Neural cell (in vitro differentiated cells): ENCODE measurements at regions not wholly inside any gene's neighbourhood (a gene's known extent, or its start where the extent isn't known, plus 50 kb on each side); places are given as distances from the start of the nearest gene placed in this dataset.

Experiments
- H2AFZ ChIP-seq: fragments of 200-600, 300-800 bp; sonication (generic), shearing (Covaris generic); 2 replicates; pipeline ENCODE4 v1.6.0; 2014; ENCODE audit warnings: low read depth, mild to moderate bottlenecking, antibody characterized with exemption, low read length, moderate library complexity
- H3F3A ChIP-seq: fragments of 200-600 bp; shearing (Covaris generic); 2 replicates; pipeline ENCODE4 v1.6.1; 2016; ENCODE audit warnings: mild to moderate bottlenecking, moderate library complexity, mixed read lengths, antibody characterized with exemption, low read length; ENCODE audit not compliant: insufficient read depth, poor library complexity, severe bottlenecking
- H3K27ac ChIP-seq: fragments of 200-600, 300-800 bp; sonication (generic), shearing (Covaris generic); 2 replicates; pipeline ENCODE4 v1.5.1; 2014; ENCODE audit warnings: mild to moderate bottlenecking, low read length, moderate library complexity
- H3K27me3 ChIP-seq: fragments of 300-800, 200-600 bp; sonication (generic), shearing (Covaris generic); 2 replicates; pipeline ENCODE4 v1.6.0; 2014; ENCODE audit warnings: mild to moderate bottlenecking, low read depth, low read length, moderate library complexity; ENCODE audit not compliant: insufficient read depth
- H3K36me3 ChIP-seq: fragments of 300-800, 200-600 bp; sonication (generic), shearing (Covaris generic); 2 replicates; pipeline ENCODE4 v1.5.1; 2014; ENCODE audit warnings: mild to moderate bottlenecking, antibody characterized with exemption, low read length, moderate library complexity; ENCODE audit not compliant: insufficient read depth
- H3K4me2 ChIP-seq: fragments of 300-800, 200-600 bp; sonication (generic), shearing (Covaris generic); 2 replicates; pipeline ENCODE4 v1.6.0; 2014; ENCODE audit warnings: mild to moderate bottlenecking, low read length
- H3K4me3 ChIP-seq: fragments of 300-800, 200-600 bp; sonication (generic), shearing (Covaris generic); 2 replicates; pipeline ENCODE4 v1.5.1; 2014; ENCODE audit warnings: mild to moderate bottlenecking, low read length, moderate library complexity
- H3K79me2 ChIP-seq: fragments of 200-600 bp; shearing (Covaris generic); replicated peaks from 2 replicates; pipeline ENCODE4 v1.6.0; 2014; ENCODE audit warnings: mild to moderate bottlenecking, low read length, moderate library complexity; ENCODE audit not compliant: insufficient read depth
- H3K9ac ChIP-seq: fragments of 300-800, 200-600 bp; sonication (generic), shearing (Covaris generic); 2 replicates; pipeline ENCODE4 v1.6.1; 2016; ENCODE audit warnings: mild to moderate bottlenecking, low read length, mixed read lengths
- H3K9me2 ChIP-seq: fragments of 200-600 bp; shearing (Covaris generic); 2 replicates; pipeline ENCODE4 v1.6.1; 2016; ENCODE audit warnings: mild to moderate bottlenecking, low read length, mixed read lengths; ENCODE audit not compliant: insufficient read depth
- H3K9me3 ChIP-seq: fragments of 200-600, 300-800 bp; sonication (generic), shearing (Covaris generic); 2 replicates; pipeline ENCODE4 v1.6.1; 2016; ENCODE audit warnings: mild to moderate bottlenecking, mixed run types, low read length, moderate library complexity, mixed read lengths
- H4K20me1 ChIP-seq: fragments of 200-600 bp; shearing (Covaris generic); 2 replicates; pipeline ENCODE4 v1.6.1; 2016; ENCODE audit warnings: mild to moderate bottlenecking, mixed run types; ENCODE audit not compliant: insufficient read depth
- EP300 ChIP-seq: fragments of 450-650 bp; conservative IDR thresholded peaks from 2 replicates; pipeline ENCODE4 v1.6.1; 2014; ENCODE audit warnings: antibody characterized with exemption, mild to moderate bottlenecking, moderate library complexity; ENCODE audit not compliant: poor library complexity, severe bottlenecking
- EZH2 ChIP-seq: fragments of 200-600, 300-800 bp; shearing (Covaris generic), sonication (generic); IDR thresholded peaks from 2 replicates; pipeline ENCODE4 v1.6.1; 2014; ENCODE audit warnings: antibody characterized with exemption, low read length, borderline replicate concordance, mild to moderate bottlenecking; ENCODE audit not compliant: insufficient read depth, poor library complexity, severe bottlenecking
- MXI1 ChIP-seq: fragments of 450-650 bp; conservative IDR thresholded peaks from 2 replicates; pipeline ENCODE4 v1.6.1; 2014; ENCODE audit warnings: antibody characterized with exemption, mild to moderate bottlenecking; ENCODE audit not compliant: poor library complexity, severe bottlenecking
- POLR2AphosphoS5 ChIP-seq: IDR thresholded peaks from 2 replicates; pipeline ENCODE4 v1.6.1; 2012
- RAD21 ChIP-seq: fragments of 450-650 bp; conservative IDR thresholded peaks from 2 replicates; pipeline ENCODE4 v1.6.1; 2014; ENCODE audit warnings: antibody characterized with exemption, mild to moderate bottlenecking, moderate library complexity
- SMC3 ChIP-seq: fragments of 450-650 bp; conservative IDR thresholded peaks from 2 replicates; pipeline ENCODE4 v1.6.1; 2014; ENCODE audit warnings: antibody characterized with exemption, mild to moderate bottlenecking, moderate library complexity; ENCODE audit not compliant: poor library complexity
- TAF1 ChIP-seq: IDR thresholded peaks from 2 replicates; pipeline ENCODE4 v1.6.1; 2012; ENCODE audit warnings: low read depth
- TF ChIP-seq, protein P1 (sequence below): fragments of 450-650 bp; IDR thresholded peaks from 2 replicates; pipeline ENCODE4 v1.5.1; 2014; ENCODE audit warnings: antibody characterized with exemption, mild to moderate bottlenecking, moderate library complexity; ENCODE audit not compliant: poor library complexity, severe bottlenecking
- TF ChIP-seq, protein P2 (sequence below): IDR thresholded peaks from 2 replicates; pipeline ENCODE4 v1.6.1; 2012; ENCODE audit warnings: borderline replicate concordance

DNA sequence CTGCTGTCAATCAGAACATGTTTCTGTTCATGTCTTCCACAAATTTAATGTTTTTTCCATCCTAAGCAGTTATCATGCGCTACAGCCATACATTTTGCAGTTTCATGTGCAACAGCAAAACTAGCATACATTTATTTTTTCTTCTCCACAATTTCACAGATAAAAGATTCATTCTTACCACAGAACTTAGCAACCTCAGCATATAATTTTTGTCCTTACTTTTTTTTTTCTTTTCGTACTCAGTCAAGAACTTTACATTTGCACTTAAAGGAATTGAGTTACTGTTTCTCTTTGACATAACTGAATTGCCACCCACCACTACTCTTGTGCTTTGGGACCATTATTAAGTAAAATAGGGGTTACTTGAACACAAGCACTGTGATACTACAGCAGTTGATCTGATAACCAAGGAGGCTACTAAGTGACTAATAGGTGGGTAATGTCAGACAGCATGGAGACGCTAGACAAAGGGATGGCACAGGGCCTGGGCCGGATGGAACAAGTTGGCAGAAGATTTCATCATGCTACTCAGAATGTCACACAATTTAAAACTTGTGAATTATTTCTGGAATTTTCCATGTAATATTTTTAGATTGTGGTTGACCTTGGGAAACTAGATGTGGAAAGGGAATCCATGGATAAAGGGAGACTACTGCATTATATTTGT, 50.2 kb upstream of the LHX8 start:
- Histone ChIP-seq H2AFZ (no peak overlapping the region), H3K9ac (no peak overlapping the region), H3F3A (no peaks in the 10 kb centered on the region), H3K9me3 (no peaks in the 10 kb centered on the region), H3K36me3 (no peaks in the 10 kb centered on the region), H4K20me1 (no peaks in the 10 kb centered on the region), H3K4me2 (no peak overlapping the region), H3K27me3 (no peaks in the 10 kb centered on the region), H3K79me2 (no peaks in the 10 kb centered on the region), H3K4me3 (no peak overlapping the region), H3K9me2 (no peaks in the 10 kb centered on the region), H3K27ac (no peak overlapping the region)
- no peak for TF ChIP-seq RAD21
- no peak for TF ChIP-seq EP300
- TF ChIP-seq, protein P1, sequence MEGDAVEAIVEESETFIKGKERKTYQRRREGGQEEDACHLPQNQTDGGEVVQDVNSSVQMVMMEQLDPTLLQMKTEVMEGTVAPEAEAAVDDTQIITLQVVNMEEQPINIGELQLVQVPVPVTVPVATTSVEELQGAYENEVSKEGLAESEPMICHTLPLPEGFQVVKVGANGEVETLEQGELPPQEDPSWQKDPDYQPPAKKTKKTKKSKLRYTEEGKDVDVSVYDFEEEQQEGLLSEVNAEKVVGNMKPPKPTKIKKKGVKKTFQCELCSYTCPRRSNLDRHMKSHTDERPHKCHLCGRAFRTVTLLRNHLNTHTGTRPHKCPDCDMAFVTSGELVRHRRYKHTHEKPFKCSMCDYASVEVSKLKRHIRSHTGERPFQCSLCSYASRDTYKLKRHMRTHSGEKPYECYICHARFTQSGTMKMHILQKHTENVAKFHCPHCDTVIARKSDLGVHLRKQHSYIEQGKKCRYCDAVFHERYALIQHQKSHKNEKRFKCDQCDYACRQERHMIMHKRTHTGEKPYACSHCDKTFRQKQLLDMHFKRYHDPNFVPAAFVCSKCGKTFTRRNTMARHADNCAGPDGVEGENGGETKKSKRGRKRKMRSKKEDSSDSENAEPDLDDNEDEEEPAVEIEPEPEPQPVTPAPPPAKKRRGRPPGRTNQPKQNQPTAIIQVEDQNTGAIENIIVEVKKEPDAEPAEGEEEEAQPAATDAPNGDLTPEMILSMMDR: no peak
- no peak for TF ChIP-seq POLR2AphosphoS5
- TF ChIP-seq, protein P2, sequence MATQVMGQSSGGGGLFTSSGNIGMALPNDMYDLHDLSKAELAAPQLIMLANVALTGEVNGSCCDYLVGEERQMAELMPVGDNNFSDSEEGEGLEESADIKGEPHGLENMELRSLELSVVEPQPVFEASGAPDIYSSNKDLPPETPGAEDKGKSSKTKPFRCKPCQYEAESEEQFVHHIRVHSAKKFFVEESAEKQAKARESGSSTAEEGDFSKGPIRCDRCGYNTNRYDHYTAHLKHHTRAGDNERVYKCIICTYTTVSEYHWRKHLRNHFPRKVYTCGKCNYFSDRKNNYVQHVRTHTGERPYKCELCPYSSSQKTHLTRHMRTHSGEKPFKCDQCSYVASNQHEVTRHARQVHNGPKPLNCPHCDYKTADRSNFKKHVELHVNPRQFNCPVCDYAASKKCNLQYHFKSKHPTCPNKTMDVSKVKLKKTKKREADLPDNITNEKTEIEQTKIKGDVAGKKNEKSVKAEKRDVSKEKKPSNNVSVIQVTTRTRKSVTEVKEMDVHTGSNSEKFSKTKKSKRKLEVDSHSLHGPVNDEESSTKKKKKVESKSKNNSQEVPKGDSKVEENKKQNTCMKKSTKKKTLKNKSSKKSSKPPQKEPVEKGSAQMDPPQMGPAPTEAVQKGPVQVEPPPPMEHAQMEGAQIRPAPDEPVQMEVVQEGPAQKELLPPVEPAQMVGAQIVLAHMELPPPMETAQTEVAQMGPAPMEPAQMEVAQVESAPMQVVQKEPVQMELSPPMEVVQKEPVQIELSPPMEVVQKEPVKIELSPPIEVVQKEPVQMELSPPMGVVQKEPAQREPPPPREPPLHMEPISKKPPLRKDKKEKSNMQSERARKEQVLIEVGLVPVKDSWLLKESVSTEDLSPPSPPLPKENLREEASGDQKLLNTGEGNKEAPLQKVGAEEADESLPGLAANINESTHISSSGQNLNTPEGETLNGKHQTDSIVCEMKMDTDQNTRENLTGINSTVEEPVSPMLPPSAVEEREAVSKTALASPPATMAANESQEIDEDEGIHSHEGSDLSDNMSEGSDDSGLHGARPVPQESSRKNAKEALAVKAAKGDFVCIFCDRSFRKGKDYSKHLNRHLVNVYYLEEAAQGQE: no peak
- no peak for TF ChIP-seq EZH2
- TF ChIP-seq SMC3: no peak
- TF ChIP-seq MXI1: no peak
- TF ChIP-seq TAF1: no peak
